Kidney epithelial cell (primary cell): ENCODE measurements at regions not wholly inside any gene's neighbourhood (a gene's known extent, or its start where the extent isn't known, plus 50 kb on each side); places are given as distances from the start of the nearest gene placed in this dataset.

Experiments used
- DNase-seq: peaks from one replicate; pipeline ENCODE4 v3.0.0-alpha.2; 2010; ENCODE audit warnings: low read depth
- H3K27me3 ChIP-seq: 2 replicates; pipeline ENCODE4 v1.6.0; 2011; ENCODE audit warnings: low read length; ENCODE audit not compliant: control insufficient read depth, insufficient read depth
- H3K36me3 ChIP-seq: 2 replicates; pipeline ENCODE4 v1.5.1; 2011; ENCODE audit warnings: low read length; ENCODE audit not compliant: control insufficient read depth, insufficient read depth
- H3K4me3 ChIP-seq: 2 replicates; pipeline ENCODE4 v1.5.1; 2011; ENCODE audit warnings: low read depth, mild to moderate bottlenecking, control low read depth, low read length
- TF ChIP-seq, protein P1 (sequence below): IDR thresholded peaks from 2 replicates; pipeline ENCODE4 v1.5.1; 2011; ENCODE audit warnings: mild to moderate bottlenecking, moderate library complexity, low read length, control low read depth, inconsistent platforms; ENCODE audit not compliant: insufficient read depth, poor library complexity, severe bottlenecking

DNA sequence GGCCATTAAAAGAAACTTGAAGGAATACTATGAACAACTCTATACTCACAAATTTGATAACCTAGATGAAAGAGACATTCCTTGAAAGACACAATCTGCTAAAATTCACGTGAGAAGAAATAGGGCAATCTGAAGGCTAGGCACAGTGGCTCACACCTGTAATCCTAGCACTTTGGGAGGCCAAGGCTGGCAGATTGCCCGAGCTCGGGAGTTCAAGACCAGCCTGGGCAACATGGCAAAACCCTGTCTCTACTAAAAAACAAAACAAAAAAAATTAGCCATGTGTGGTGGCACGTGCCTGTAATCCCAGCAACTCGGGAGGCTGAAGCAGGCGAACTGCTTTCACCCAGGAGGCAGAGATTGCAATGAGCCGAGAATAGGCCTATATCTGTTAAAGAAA lies 104.8 kb downstream of the HES1 start:
- DNase-seq, result no peak
- TF ChIP-seq, protein P1, sequence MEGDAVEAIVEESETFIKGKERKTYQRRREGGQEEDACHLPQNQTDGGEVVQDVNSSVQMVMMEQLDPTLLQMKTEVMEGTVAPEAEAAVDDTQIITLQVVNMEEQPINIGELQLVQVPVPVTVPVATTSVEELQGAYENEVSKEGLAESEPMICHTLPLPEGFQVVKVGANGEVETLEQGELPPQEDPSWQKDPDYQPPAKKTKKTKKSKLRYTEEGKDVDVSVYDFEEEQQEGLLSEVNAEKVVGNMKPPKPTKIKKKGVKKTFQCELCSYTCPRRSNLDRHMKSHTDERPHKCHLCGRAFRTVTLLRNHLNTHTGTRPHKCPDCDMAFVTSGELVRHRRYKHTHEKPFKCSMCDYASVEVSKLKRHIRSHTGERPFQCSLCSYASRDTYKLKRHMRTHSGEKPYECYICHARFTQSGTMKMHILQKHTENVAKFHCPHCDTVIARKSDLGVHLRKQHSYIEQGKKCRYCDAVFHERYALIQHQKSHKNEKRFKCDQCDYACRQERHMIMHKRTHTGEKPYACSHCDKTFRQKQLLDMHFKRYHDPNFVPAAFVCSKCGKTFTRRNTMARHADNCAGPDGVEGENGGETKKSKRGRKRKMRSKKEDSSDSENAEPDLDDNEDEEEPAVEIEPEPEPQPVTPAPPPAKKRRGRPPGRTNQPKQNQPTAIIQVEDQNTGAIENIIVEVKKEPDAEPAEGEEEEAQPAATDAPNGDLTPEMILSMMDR, result no peak
- Histone ChIP-seq H3K36me3 (no peaks in the 10 kb centered on the region), H3K27me3 (no peaks in the 10 kb centered on the region), H3K4me3 (no peak overlapping the region)

- H3K27me3 ChIP-seq, result no peaks in the 10 kb centered on the region
- no peak overlapping the region for H3K4me3 ChIP-seq
- TF ChIP-seq, protein P1, result no peak
- DNase-seq, result no peak
- H3K36me3 ChIP-seq, result no peaks in the 10 kb centered on the region
Measured at GRCh38 chr3:194243172-194243837, 107.4 kb downstream of the HES1 start.

DNA sequence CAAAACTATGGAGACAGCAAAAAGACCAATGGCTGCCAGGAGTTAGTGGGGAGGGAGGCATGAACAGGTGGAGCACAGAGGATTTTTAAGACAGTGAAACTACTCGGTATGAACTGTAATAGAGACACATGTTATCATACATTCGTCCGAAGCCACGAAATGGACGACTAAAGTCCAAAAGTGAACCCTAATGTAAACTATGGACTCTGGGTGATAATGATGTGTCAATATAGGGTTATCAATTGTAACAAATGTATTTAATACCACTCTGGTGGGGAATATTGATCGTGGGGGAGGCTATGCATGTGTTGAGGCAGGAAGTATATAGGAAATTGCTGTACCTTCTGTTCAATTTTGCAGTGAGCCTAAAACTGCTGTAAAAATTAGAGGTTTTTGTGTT lies 107.0 kb downstream of the CPN2 start:
- TF ChIP-seq, protein P1, result no peak
- H3K4me3 ChIP-seq, result no peak overlapping the region
- peaks cover 2% of the 10 kb centered on the region for H3K27me3 ChIP-seq
- no peaks in the 10 kb centered on the region for H3K36me3 ChIP-seq
- DNase-seq, result no peak

GRCh38 chr3:194245474-194245873 lies 105.7 kb downstream of the CPN2 start:
- no peak overlapping the region for H3K4me3 ChIP-seq
- DNase-seq, result no peak
- peaks cover 14% of the 10 kb centered on the region for H3K27me3 ChIP-seq
- no peaks in the 10 kb centered on the region for H3K36me3 ChIP-seq
- TF ChIP-seq, protein P1, result no peak

- TF ChIP-seq, protein P1, result no peak
- no peak overlapping the region for H3K4me3 ChIP-seq
- no peaks in the 10 kb centered on the region for H3K36me3 ChIP-seq
- peaks cover 19% of the 10 kb centered on the region for H3K27me3 ChIP-seq
- DNase-seq, result no peak
Measured at GRCh38 chr3:194245975-194246561, 105.1 kb downstream of the CPN2 start.

GRCh38 chr3:194246709-194247349 lies 104.3 kb downstream of the CPN2 start:
- Histone ChIP-seq H3K27me3 (peaks cover 23% of the 10 kb centered on the region), H3K36me3 (no peaks in the 10 kb centered on the region), H3K4me3 (no peak overlapping the region)
- TF ChIP-seq, protein P1, result no peak
- DNase-seq, result no peak
